GM10266 (cell line): ENCODE measurements at regions not wholly inside any gene's neighbourhood (a gene's known extent, or its start where the extent isn't known, plus 50 kb on each side); places are given as distances from the start of the nearest gene placed in this dataset.

Experiments
- DNase-seq: peaks from one replicate; pipeline ENCODE4 v3.0.0; 2012; ENCODE audit errors: extremely low spot score
- TF ChIP-seq, protein P1 (sequence below): IDR thresholded peaks from 2 replicates; pipeline ENCODE4 v1.5.1; 2012; ENCODE audit warnings: mild to moderate bottlenecking, low read depth; ENCODE audit not compliant: control insufficient read depth, insufficient read depth; ENCODE audit errors: missing control alignments

DNA sequence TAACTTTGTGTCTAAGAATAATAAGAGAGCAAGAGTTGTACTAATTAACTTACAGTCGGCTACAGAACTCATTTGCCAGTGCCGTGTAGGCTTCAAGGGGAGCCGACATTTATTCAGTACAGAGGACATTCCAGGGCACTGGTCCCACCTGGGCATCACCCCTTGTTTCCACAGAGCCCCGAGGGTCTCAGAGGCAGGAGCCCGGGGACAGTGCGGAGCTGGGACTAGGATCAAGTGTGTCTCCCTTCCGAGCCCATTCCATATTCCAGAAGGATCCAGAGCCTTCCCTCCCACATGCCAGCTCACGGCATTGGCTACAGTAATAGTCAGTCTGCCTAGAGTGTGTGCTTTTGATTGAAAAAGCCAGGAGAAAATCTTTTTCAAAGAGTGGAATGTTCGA lies 71.5 kb upstream of the CTDP1 start:
- no peak for DNase-seq
- TF ChIP-seq, protein P1, sequence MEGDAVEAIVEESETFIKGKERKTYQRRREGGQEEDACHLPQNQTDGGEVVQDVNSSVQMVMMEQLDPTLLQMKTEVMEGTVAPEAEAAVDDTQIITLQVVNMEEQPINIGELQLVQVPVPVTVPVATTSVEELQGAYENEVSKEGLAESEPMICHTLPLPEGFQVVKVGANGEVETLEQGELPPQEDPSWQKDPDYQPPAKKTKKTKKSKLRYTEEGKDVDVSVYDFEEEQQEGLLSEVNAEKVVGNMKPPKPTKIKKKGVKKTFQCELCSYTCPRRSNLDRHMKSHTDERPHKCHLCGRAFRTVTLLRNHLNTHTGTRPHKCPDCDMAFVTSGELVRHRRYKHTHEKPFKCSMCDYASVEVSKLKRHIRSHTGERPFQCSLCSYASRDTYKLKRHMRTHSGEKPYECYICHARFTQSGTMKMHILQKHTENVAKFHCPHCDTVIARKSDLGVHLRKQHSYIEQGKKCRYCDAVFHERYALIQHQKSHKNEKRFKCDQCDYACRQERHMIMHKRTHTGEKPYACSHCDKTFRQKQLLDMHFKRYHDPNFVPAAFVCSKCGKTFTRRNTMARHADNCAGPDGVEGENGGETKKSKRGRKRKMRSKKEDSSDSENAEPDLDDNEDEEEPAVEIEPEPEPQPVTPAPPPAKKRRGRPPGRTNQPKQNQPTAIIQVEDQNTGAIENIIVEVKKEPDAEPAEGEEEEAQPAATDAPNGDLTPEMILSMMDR: no peak

DNA sequence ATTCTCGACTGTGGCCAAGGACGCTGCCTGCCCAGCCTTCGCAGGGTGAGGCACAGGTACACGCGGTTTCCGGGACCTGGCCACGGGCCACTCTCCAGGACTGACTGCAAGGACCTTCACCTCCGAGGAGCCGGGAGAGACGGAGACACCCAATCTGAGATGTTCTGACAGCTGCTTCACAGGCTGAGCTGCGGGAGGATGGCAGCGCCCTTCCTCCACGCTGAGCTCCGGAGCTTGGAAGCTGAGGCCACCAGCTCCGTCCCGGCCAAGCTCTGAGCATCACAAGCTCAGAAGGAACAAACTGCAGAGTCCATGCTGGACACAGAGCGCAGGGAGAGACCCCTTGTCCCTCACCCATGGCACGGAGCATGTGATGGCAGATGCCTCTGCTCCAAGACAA lies 71.1 kb upstream of the CTDP1 start:
- DNase-seq: no peak
- TF ChIP-seq, protein P1: no peak

DNA sequence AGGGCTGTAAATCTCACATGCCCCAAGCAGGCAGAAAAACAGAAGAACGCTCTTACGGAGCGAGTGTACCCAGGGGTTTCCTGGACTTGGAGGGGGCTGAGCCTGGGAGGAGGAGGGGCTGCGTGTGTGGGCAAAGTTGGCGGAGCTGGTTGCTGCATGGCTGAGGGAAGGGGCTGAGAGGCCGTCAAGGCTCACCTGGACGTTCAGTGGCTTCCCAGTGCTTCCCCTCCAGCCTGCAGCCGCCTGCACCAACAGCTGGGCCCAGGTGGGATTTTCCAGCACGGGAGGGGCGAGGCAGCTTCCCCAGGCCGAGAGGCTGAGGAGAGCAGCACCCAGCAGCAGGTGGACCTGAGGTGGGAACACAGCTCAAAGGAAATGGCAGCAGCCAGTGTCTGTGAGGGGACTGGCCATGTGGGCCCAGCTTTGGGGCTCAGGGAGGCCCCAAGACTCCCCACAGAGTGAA lies 70.6 kb upstream of the CTDP1 start:
- no peak for DNase-seq
- TF ChIP-seq, protein P1: no peak

DNA sequence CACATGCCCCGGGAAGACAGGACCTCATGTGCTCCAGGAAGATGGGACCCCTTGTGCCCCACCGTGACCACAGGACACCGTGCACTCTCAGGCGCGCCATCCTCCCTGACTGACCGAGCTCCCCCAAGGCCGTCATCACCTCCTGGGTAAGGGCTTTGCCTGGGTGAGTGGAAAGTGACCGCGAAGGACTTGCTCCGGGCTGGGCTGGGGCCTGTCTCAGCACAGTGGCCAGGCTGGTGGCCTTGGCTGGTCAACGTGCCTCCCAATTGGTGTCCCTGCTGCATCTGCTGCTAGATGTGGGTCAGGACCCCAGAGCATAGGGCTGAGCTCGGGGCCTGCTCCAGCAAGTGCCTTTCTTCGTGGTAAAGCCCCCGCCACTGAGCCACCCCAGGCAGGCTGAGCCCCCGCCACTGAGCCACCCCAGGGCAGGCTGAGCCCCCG lies 69.7 kb upstream of the CTDP1 start:
- no peak for DNase-seq
- TF ChIP-seq, protein P1: no peak

DNA sequence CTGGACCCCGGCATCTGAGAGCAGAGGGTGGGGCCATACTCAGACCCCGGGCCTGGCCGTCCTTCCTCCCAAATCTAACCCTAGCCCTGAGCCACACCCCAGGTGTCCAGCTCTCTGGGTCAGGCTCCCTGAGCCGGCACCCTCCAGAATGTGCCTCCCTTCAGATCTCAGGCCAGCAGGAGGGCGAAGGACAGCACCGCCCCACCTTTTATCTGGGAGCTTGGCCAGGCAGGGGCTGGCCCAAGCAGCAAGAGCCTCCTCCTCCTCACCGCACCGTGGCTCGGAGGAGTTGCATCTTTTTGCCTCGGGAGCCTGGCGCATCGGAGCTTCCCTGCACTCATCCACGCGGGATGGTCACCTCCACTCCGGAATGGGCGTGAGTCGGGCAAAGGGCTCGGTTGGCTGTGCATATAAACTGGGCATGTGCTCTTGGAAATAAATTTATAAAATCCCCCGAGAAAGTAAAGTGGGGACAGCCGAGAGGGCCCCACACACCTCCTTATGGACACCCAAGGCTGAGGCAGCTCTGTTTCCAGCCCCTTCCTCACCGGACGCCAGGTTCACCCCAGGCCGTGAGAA lies 69.1 kb upstream of the CTDP1 start:
- TF ChIP-seq, protein P1: no peak
- no peak for DNase-seq

DNA sequence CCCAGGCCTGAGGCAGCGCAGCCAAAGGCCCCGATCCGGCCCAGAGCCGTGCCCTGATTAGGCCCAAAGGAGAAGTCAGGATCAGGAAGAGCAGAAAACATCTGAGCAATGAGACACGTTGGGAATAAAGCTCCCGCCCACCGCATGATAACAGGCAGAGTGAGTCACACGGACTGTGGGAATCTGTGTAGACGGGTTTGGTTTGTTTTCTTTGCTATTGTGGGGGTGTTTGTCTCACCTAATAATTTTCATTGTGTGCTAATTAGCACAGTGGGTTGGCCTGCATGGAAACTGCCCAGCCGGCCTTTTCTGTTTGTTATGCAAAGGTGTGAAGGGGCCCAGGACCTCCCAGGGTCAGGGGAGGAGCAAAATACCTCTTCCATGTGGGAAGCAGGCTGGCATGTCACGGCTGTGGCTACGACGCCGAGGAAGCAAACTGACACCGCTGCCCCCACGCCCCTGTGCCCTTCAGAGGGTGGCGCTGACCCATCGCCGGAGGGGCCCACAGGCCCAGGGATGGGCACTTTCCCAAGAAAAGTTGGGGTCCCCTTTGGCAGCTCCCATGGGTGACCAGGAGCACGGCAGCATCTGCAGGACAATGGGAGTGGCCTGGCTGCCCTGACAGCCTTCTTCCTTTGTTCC lies 68.4 kb upstream of the CTDP1 start:
- DNase-seq: no peak
- TF ChIP-seq, protein P1: no peak
